Right lobe of liver (tissue), 4 donors: ENCODE measurements at regions not wholly inside any gene's neighbourhood (a gene's known extent, or its start where the extent isn't known, plus 50 kb on each side); places are given as distances from the start of the nearest gene placed in this dataset.

Source experiments
- CTCF ChIP-seq, 4 donors: fragments of 200-600 bp in 3 of 4; fragments of 450-650 bp in 1 of 4; IDR thresholded peaks; one replicate each; pipeline versions ENCODE4 v1.5.1 to v1.8.0; 2016 to 2022; ENCODE audit warnings: antibody characterized with exemption in 4 of 4, mild to moderate bottlenecking in 2 of 4
- POLR2A ChIP-seq: fragments of 450-650 bp; IDR thresholded peaks from one replicate; pipeline ENCODE4 v1.6.1; 2017; ENCODE audit warnings: antibody characterized with exemption, mild to moderate bottlenecking
- donor health status: DM: no; HTN: no; CAD: no.
- donor health status: DM: no; HTN: no; CAD: no.
- donor health status: DM: no; HTN: yes; CAD: no.

DNA sequence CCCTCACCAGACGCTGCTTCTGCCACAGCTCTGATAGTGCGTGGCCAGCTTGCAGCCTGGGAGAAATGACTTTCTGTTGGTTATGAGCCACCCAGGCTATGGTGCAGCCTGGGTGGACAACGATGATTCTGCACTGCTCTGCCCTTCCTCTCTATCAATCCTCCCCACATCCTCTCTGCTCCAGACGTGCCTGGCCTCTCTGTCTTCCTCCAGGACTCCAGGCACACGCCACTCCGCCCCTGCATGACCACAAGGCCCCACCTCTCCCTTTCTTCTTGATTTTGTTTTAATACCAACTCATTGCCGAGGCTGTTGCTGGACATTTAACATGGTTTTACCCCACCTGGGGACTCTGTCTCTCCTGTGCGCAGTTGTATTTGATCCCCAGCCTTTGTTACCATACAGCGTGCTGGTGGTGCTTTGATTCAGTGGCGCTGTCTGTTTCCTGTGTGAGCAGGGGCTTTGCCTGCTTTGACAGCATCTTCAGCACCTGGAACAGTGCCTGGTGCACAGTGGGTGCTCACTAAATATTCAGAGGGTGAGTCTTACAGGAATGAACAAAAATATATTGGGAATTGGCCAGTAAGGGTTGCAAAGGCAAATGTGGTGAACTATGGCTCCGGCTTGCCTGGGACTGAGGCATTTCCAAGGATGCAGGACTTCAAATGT lies 280.9 kb downstream of the CDH26 start:
- TF ChIP-seq CTCF (IDR thresholded peaks at IDR 0.05), result no peak
- no peak for TF ChIP-seq POLR2A
